Suppressor macrophage (primary cell): ENCODE measurements at regions not wholly inside any gene's neighbourhood (a gene's known extent, or its start where the extent isn't known, plus 50 kb on each side); places are given as distances from the start of the nearest gene placed in this dataset.
A peak's percentile ranks its signal among the peaks of the same experiment; 100 is the strongest.

Experiments used
- DNase-seq, 4 experiments: peaks; one replicate each; pipeline ENCODE4 v3.0.0-alpha.2; 2020 to 2022

GRCh38 chr2:147500819-147501395 lies 343.9 kb upstream of the ACVR2A start:
- DNase-seq, result no peak

- DNase-seq, result no peak
Observed at GRCh38 chr2:147500229-147500628, 344.6 kb upstream of the ACVR2A start.

DNA sequence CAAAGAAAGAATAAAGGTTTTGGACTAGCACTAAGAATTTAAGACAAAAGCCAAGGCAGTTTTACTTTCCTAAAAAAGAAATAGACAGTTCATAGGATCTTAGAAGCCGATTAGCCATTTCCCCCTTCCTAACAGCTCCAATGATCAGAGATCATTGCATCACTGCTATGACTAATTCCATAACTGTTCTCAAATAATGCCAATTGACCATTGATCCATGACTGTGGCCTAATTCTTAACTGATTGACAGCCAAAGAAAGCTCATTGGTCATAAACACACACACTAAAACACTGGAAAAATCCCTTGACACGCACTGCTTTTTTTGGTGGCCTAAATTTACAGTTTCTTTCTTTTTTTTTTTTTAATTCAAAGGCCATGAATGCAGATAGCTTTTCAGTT lies 345.0 kb upstream of the ACVR2A start:
- DNase-seq, result peak in 1 of 4 experiments; percentile 6

- no peak for DNase-seq
Observed at GRCh38 chr2:147495734-147496133, 349.1 kb upstream of the ACVR2A start.

- DNase-seq, result no peak
Observed at GRCh38 chr2:147492471-147492870, 352.4 kb upstream of the ACVR2A start.

DNA sequence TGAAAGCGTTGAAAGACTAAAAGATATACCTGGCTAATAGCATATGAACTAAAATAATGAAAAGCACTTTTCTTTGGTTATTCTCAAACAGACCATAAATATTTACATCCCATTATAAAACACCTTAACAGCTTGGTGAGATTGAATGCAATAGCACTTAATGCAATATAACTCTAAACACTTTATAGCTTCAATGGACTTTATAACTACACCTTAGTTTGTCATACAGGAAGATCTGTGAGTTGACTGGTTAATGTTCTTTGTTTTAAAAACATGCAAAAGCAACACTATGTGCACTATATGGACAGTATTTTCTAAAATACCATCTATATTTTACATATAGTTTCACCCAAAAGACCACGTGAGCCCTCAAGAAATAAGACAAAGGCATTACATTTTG lies 353.3 kb upstream of the ACVR2A start:
- DNase-seq, result no peak

GRCh38 chr2:147490401-147491261 lies 354.2 kb upstream of the ACVR2A start:
- no peak for DNase-seq

- DNase-seq, result no peak
Observed at GRCh38 chr2:147488472-147488871, 356.4 kb upstream of the ACVR2A start.

DNA sequence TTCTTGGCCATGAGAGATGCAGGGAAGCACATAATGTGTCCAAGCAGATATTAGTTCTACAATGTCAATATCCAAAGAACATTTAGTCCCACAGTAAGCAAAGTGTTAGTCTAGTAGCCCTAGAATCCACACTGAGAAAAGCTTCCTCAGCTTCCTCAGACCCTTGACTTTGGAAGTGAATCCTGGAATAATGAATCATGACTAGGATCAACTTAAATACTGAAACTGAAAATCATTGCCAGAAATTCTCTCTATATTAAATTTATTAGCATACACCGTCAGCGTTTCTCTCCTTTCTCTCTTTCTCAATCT lies 356.9 kb upstream of the ACVR2A start:
- no peak for DNase-seq

GRCh38 chr2:147487286-147487977 lies 357.4 kb upstream of the ACVR2A start:
- no peak for DNase-seq

DNA sequence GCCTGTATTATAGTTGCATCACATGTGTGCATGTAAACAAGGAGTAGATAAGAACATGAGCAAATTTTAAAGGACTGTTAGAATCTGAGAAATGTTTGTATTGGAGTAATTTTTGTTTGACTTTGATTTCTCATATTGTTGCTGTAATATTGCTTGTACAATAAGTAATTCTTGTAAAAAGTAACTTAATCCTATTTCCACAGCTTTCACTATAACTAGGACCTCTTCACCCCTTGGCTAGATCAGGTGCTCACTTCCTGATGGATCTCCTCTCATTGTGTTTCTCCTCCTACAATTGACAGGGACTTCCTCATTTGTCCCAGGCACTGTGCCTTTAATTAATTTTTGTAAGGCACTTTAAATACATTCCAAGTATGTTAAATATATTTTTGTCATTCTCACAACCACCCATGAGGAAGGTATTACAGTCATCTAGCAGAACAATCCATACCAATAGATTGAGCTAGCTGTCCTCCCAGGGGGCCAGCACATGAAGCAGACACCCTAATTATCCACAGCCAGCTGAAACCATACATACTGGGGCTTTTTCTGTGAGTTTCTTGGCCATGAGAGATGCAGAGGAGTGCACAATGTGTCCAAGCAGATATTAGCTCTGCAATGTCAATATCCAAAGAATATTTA lies 359.5 kb upstream of the ACVR2A start:
- DNase-seq, result peak in 2 of 4 experiments; percentile 7 to 16

- DNase-seq, result no peak
Observed at GRCh38 chr2:147483911-147484310, 360.9 kb upstream of the ACVR2A start.

- DNase-seq, result no peak
Observed at GRCh38 chr2:147482916-147483669, 361.7 kb upstream of the ACVR2A start.

- peak; percentile 33 to 56 (median 45) for DNase-seq
Observed at GRCh38 chr2:147482111-147482895, 362.5 kb upstream of the ACVR2A start.

DNA sequence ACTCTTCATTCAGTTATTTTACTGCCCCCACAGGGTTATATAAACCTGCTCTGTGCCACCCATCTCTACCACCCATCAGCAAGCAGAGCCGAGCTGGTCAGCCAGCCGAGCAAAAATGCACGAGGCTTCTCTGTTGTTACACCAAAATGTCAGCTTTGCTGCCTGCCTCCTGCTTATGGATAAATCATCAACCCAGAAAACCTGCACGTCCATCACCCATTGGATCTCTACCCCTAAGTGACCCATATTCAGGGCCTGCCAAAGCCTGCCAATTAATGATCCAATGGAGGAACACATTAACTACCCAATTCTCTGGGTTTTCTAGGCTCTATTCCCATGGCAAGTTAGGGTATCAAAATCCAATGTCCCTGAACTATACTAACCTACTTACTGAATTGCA lies 365.5 kb upstream of the ACVR2A start:
- no peak for DNase-seq

DNA sequence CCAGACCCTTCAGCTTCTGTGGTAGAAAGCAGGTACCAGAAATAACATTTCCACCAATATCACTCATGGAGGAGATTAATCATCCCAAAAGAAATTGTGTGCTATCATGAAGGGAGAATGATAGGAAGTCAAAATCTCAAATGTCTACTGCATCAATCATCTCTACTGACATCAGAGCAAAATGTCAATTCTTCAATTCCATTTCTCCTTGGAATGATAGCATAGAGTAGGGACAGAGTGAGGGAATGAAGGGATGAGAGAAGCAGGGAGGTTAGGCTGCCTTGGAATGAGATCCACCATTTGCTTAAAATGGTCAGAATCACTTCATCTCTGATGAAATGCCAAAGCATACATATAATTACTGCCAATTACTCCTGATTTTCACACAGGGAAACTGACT lies 371.8 kb upstream of the ACVR2A start:
- no peak for DNase-seq

DNA sequence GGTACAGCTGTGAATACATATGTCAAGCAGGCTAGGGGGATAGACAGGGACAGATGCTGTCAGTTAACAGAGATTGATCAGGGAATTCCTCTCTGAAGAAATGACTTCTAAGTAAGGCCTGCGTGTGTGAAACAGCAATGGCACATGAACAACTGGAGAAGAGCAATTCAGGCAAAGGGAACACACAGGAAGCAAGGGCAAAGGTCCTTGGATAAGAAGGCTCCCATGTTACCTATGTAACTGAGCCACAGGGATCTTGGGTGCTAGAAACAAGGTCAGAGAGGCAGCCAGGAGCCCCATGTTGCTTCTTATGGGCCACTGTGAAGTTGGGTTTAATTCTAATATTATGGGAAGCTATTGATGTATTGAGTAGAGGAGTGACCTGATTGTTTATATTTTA lies 373.7 kb upstream of the ACVR2A start:
- no peak for DNase-seq

DNA sequence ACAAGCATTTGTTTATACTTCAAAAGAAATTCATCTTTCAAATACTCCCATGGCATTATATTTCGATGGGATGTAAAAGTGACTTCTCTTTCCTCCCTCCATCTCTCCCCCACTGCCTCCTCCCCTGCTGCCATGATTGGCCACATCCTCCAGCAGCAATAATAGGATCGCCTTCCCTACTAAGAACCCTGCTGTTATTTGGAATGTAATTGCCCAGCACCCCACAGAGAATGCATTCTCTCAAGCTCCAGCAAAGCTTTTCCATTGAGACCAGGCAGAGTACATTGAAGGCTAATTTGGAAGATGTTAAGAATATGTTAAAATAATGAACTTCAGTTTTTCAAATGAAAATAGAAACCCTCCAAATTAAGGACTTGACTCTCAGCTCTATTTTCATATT lies 375.4 kb upstream of the ACVR2A start:
- DNase-seq, result no peak

DNA sequence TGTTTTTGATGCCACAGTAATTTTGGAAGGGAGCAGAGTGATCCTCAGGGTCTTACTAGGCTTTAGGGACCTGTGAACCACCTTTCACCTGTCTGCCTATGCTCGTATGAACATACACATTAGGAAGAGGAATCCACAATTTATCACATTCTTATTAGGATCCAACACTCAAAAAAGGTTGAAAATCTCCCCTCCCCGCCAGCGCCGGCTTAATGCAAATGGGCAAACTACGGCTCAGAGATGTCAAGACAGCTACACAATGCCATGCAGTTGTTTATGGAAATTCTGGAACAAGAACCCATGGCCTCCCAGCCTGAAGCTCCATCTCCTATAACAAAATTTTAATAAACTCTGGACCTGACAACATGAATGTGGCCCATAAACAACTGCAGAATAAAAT lies 375.9 kb upstream of the ACVR2A start:
- DNase-seq, result no peak

DNA sequence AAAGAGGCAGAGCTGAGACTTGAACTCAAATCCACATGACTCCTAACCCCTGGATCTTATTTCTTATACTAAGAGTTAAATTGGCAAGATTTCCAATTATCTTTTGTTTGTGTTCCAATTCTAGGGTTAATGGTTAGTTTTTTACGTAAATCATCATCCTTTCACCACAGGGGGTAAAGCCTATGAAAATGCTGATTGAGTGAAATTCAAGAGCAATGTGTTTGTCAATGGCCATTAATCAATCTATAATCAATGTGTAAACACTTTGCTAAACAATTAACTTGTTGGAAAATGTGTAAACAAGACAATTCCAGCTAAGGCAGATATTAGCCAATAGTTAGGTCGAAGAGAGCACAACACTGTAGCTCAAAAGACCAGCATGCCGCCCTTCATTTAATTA lies 376.5 kb upstream of the ACVR2A start:
- no peak for DNase-seq

GRCh38 chr2:147467441-147467840 lies 377.4 kb upstream of the ACVR2A start:
- no peak for DNase-seq
